Stimulated activated CD8-positive, alpha-beta memory T cell treated with anti-CD3 and anti-CD28 coated beads, Interleukin-4, amount 100 ng/mL, for 1 hour (primary cell): ENCODE measurements at regions not wholly inside any gene's neighbourhood (a gene's known extent, or its start where the extent isn't known, plus 50 kb on each side); places are given as distances from the start of the nearest gene placed in this dataset.
"Not testable (repeated sequence)": the region's sequence is repeated elsewhere in the genome, so short reads cannot be mapped to it uniquely, and the experiment has no call there.

ENCODE experiments used
- DNase-seq, 2 donors: peaks; one replicate each; pipeline ENCODE4 v3.0.0-alpha.2; 2020; ENCODE audit warnings: low read depth in 2 of 2, low spot score in 1 of 2

DNA sequence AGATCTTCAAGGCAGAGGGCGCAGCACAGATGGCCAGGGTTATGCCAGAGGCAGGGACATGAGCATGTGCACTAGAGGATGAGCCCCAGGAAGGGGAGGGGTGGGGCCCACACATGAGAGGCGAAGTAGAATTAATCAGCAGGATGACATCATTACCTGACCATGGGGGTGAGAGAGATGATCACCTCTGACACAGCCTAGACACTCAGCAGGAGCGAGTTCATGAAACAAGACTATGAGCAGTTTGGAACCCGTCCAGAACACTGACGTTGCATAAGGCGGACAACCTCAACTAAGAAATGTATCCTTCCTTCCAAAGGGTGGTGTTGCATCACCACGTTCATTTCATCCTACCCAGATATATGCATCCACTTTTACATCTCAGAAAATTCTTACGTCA lies 446.7 kb upstream of the TENM3 start:
- no peak for DNase-seq

DNA sequence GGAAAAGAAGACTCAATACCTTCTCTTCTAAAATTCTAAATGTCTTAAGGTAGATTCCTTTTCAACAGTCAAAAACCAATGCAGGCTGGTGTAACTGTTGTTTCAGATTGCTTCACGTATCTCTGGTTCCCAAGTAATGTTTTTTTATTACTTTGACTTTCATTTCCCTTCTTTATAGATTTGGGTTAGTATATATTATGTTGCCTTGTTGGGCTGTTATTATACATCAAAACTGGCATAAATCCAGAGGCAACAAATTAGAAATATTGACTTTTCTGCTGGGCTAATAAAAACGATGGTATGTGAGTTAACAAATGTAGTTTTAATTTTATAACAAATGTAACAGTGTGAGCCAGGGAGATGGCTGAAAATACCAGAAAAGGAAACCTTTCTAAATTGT lies 444.7 kb upstream of the TENM3 start:
- DNase-seq: no peak

DNA sequence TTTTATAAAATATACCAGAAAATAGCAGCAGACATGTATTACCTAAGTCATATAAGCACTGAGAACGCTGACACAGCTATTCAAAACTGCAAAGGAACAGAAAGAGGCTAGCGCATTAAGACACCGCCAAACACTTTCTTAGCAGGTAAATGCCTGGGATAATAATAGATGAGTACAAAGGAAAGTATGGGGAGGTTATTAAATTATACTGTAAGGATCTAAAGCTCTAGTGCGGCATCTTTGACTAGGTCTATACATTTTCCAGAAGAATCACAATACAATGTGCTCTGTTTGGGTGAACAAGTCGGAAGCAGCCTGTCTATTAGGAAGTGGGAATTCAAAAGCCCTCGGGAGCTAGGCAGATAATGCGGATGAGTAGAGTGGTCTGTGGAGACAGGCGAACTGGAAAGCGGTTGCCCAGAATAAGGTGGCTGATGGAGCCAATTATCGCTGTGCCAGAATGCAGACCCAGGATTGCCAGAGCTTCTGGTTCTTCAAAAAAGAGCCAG lies 443.6 kb upstream of the TENM3 start:
- DNase-seq: no peak

GRCh38 chr4:181802207-181802606 lies 441.0 kb upstream of the TENM3 start:
- DNase-seq: no peak

DNA sequence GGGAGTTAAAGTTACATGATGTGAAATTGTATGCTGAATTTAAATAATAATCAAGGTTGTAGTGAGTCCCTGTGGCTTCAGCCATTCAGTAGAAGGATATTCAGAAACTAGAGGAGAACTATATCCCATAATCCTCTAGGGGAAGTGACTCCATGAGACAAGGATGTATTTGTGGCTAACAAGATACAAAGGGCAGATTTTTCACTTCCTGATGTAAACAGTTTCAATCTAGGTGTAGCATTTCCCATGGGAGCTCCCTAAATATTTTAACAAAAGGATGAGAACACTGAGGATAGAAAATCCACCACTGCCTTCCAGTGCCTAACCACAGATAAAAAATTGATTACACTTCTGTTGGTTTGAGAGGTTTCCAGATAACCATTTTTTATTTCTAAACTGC lies 435.4 kb upstream of the TENM3 start:
- no peak for DNase-seq

DNA sequence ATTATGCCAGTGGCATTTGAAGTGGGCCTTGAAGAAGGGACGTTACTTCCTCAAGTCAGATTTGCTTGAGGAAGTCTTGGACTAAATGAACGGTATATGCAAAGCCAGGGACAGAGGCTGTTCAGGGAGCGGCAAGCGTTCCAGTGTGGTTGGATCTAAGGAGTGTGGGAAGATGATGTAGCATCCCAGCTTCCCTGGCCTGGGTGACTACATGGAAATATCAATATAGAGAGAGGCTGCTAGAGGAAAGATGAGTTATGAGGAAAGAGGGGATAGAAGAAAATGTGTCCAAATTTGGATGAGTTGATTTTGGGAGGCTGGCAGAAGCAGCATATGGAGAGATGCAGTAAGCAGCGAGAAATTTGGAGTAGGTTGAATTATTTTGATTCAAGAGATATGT lies 432.5 kb upstream of the TENM3 start:
- DNase-seq: no peak

GRCh38 chr4:181811550-181811949 lies 431.7 kb upstream of the TENM3 start:
- DNase-seq: not testable (repeated sequence)

- DNase-seq: no peak
These were observed 423.3 kb upstream of the TENM3 start for GRCh38 chr4:181819946-181820345.

GRCh38 chr4:181820553-181820952 lies 422.6 kb upstream of the TENM3 start:
- no peak for DNase-seq

- DNase-seq: no peak
These were observed 421.9 kb upstream of the TENM3 start for GRCh38 chr4:181821039-181822004.

DNA sequence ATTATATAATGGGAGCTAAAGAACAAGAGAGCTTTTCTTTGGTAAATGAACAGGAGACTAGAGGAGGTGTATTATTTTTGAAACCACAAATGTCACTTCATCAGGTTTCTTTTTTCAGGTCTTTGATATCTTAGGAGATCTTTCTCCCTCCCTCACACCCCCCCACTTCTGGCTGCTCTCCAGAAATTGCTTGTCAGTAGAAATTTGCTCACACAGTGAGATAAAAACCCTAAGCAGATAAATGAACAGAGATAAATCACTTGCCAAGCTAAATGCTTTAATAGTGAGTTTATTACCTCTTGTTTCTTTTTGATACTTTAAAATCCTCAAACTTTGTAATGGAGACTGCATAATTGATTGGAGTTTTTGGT lies 421.2 kb upstream of the TENM3 start:
- DNase-seq: no peak

GRCh38 chr4:181823183-181823582 lies 420.0 kb upstream of the TENM3 start:
- no peak for DNase-seq

DNA sequence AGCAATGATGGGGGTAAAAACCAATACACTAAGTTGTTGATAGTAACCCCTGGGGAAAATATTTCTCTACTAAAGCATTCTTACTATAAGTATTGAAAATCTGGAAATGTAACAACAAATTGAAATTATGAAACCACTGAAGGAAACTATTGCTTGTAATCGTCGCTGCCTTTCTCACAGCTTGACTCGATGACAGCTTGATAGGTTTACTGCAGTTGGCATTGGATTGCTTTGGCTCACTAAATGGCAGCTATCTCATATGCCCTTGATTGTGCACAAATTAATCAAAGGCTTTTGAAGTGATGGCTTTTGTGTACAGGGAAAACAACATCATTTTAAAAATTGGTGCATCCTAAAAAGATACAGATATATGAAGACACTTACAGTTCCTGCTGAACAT lies 419.6 kb upstream of the TENM3 start:
- DNase-seq: no peak

- no peak for DNase-seq
These were observed 417.6 kb upstream of the TENM3 start for GRCh38 chr4:181825564-181825963.

DNA sequence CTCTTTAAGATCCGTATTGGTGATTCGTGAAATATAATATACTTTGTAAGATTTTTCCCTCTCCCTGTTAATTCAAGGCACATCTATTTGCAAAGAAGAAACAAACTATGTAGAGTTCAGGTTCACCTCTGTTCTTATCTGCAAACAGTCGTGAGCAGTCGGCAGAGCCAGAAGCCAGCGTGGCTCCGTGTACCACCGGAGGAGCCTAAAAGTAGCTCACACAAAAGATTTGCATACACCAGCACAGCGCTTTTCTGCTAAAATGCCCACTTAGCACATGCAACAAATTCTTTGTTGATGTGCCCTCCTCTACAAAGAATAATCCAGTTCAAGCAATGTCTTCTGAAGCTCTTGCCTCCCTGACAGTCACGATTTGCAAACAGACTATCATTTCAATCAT lies 416.0 kb upstream of the TENM3 start:
- no peak for DNase-seq

- DNase-seq: no peak
These were observed 412.7 kb upstream of the TENM3 start for GRCh38 chr4:181830404-181831035.

- no peak for DNase-seq
These were observed 409.1 kb upstream of the TENM3 start for GRCh38 chr4:181834071-181834470.

GRCh38 chr4:181835348-181835747 lies 407.9 kb upstream of the TENM3 start:
- DNase-seq: no peak

- DNase-seq: no peak
These were observed 404.9 kb upstream of the TENM3 start for GRCh38 chr4:181838253-181838652.

GRCh38 chr4:181843797-181844196 lies 399.4 kb upstream of the TENM3 start:
- not testable (repeated sequence) for DNase-seq

- DNase-seq: no peak
These were observed 397.6 kb upstream of the TENM3 start for GRCh38 chr4:181845617-181846016.

DNA sequence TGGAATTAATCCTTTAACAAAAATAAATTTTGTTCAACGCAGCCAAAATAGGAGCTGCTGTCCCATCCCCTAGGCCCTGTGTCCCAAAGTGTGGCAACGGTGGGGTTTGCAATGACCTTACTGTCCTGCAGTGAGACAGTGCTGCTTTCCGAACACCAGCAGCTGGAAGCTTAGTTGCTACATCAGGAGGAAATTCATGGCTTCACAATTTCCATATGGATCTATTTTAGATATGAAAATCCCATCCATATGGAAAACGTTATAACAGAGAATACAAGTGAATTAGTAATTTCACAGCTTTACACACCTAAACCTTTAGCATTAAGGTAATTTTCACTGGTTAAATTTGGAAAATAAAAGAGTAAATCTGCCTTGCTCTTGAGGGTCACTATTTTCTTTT lies 396.3 kb upstream of the TENM3 start:
- no peak for DNase-seq
